T-helper 1 cell treated with Interleukin-12 subunit alpha and Interleukin-12 subunit beta and Interleukin-4 antibody, amounts not matched to agents 30 μg/mL and 1 μg/mL, for 36 hours (primary cell): ENCODE measurements at regions not wholly inside any gene's neighbourhood (a gene's known extent, or its start where the extent isn't known, plus 50 kb on each side); places are given as distances from the start of the nearest gene placed in this dataset.
"Not testable (repeated sequence)": the region's sequence is repeated elsewhere in the genome, so short reads cannot be mapped to it uniquely, and the experiment has no call there.

Experiments used
- H3K27ac Mint-ChIP-seq: one replicate; pipeline ENCODE4 v1.8.0; 2021; ENCODE audit warnings: mild to moderate bottlenecking, mixed read lengths
- H3K27me3 Mint-ChIP-seq: one replicate; pipeline ENCODE4 v1.8.0; 2021; ENCODE audit warnings: low read depth, mixed read lengths
- H3K36me3 Mint-ChIP-seq: one replicate; pipeline ENCODE4 v1.8.0; 2021; ENCODE audit warnings: low read depth, mixed read lengths
- H3K4me1 Mint-ChIP-seq: one replicate; pipeline ENCODE4 v1.8.0; 2021; ENCODE audit warnings: low read depth, mixed read lengths
- H3K4me3 Mint-ChIP-seq: one replicate; pipeline ENCODE4 v1.8.0; 2021; ENCODE audit warnings: mild to moderate bottlenecking, moderate library complexity, mixed read lengths
- H3K9me3 Mint-ChIP-seq: one replicate; pipeline ENCODE4 v1.8.0; 2021; ENCODE audit warnings: mixed read lengths

DNA sequence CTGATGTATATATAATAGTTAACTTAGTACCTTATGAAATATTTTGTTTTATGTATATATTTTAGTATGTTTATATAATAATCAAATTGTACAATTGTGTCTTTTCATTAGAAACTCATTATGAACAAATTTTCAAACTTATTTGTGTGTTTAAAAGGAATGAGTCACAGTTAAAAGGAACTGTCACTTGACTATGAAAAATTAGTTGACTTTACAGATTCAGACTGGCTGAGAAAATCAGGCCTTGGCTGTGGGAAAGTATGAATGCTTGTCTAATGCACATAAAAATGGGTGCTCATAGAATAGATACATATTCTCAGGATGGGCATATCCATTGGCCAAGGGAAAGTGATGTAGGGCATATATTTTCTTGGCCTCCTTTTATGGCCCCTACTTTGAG lies 576.8 kb downstream of the SATB2 start:
- no peak overlapping the region for H3K27ac Mint-ChIP-seq
- no peaks in the 10 kb centered on the region for H3K36me3 Mint-ChIP-seq
- H3K4me3 Mint-ChIP-seq, result no peak overlapping the region
- H3K4me1 Mint-ChIP-seq, result no peaks in the 10 kb centered on the region
- no peaks in the 10 kb centered on the region for H3K9me3 Mint-ChIP-seq
- no peaks in the 10 kb centered on the region for H3K27me3 Mint-ChIP-seq

GRCh38 chr2:198880421-198880820 lies 577.3 kb downstream of the SATB2 start:
- Mint-ChIP-seq H3K9me3 (no peaks in the 10 kb centered on the region), H3K4me3 (no peak overlapping the region), H3K4me1 (no peaks in the 10 kb centered on the region), H3K27ac (no peak overlapping the region), H3K27me3 (no peaks in the 10 kb centered on the region), H3K36me3 (no peaks in the 10 kb centered on the region)

- no peaks in the 10 kb centered on the region for H3K36me3 Mint-ChIP-seq
- no peaks in the 10 kb centered on the region for H3K4me1 Mint-ChIP-seq
- no peaks in the 10 kb centered on the region for H3K27me3 Mint-ChIP-seq
- H3K9me3 Mint-ChIP-seq, result no peaks in the 10 kb centered on the region
- H3K27ac Mint-ChIP-seq, result no peak overlapping the region
- H3K4me3 Mint-ChIP-seq, result no peak overlapping the region
These were observed 583.3 kb downstream of the SATB2 start for GRCh38 chr2:198874472-198874858.

DNA sequence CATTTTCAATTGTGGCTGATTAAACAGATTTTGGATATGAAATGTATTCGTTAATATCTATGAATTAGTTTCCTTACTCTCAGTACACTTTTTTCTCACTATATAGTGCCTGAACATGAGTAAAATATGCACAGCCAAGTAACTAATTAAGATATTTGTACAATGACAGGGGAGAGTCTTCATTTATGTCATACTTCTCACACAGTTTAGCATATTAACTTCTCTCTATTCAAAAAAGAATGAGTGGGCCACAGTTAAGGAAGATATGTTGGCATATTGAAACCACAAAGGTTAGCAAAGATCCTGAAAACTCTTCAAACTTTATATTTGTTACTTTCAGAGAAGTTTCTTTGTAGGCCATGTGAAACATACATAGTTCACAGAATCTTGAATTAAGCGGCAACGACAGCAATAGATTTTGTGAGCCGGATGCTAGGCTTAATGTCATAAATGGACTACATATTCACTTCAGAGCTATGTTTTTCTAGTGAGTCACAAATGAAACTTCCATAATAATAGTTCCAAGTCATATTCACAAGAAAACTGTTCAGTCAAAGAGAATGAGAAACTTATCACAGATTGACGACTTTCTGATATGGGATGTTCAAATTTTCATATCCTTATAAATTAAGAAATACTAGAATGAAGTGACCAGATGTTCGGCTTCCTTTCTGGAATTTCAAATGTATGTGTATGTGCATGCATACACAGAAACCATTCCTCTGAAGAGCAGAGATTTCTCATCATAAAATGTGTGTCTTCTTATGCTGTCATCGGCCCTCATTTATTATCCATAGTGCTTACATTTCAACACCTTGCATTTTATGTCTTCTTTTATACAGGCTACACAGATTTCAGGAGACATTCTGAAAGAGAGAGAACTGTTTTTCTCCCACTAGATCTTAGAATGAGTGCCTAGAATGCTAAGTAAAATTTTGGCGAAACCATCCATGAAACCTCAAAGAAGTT lies 584.0 kb downstream of the SATB2 start:
- Mint-ChIP-seq H3K27ac (no peak overlapping the region), H3K27me3 (no peaks in the 10 kb centered on the region), H3K4me1 (no peaks in the 10 kb centered on the region), H3K4me3 (no peak overlapping the region), H3K36me3 (no peaks in the 10 kb centered on the region), H3K9me3 (no peaks in the 10 kb centered on the region)

- Mint-ChIP-seq H3K27ac (no peak overlapping the region), H3K9me3 (peaks cover 10% of the 10 kb centered on the region)
These were observed 594.1 kb downstream of the SATB2 start for GRCh38 chr2:198863655-198864054.

DNA sequence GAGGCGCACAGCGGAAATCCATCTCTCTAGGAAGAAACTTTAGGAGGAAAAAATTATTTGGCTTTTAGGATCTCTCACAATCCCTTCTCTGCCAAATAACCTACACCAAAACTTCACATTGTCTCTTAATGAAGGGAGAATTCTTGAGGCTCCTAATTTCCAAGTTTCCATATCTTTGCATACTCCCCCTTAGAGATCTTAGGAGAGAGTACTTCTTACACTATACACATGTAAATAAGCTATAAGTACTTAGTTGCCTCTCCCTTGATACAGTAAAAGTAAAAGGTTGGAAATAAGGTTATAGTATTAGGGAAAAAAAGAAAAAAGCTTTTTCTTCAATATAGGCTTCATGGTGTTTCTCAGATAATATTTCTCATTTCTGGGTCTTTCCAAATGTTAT lies 596.7 kb downstream of the SATB2 start:
- Mint-ChIP-seq H3K36me3 (no peaks in the 10 kb centered on the region), H3K4me1 (no peaks in the 10 kb centered on the region), H3K9me3 (peaks cover 13% of the 10 kb centered on the region), H3K27me3 (no peaks in the 10 kb centered on the region), H3K4me3 (no peak overlapping the region), H3K27ac (no peak overlapping the region)

More at GRCh38 chr2:198863655-198864054, 594.1 kb downstream of the SATB2 start:
- Mint-ChIP-seq H3K36me3 (no peaks in the 10 kb centered on the region), H3K4me1 (no peaks in the 10 kb centered on the region), H3K27me3 (no peaks in the 10 kb centered on the region), H3K4me3 (no peak overlapping the region)

- Mint-ChIP-seq H3K27me3 (no peaks in the 10 kb centered on the region), H3K36me3 (no peaks in the 10 kb centered on the region), H3K4me1 (no peaks in the 10 kb centered on the region), H3K9me3 (peaks cover 13% of the 10 kb centered on the region), H3K27ac (no peak overlapping the region), H3K4me3 (no peak overlapping the region)
These were observed 600.5 kb downstream of the SATB2 start for GRCh38 chr2:198857246-198857645.

DNA sequence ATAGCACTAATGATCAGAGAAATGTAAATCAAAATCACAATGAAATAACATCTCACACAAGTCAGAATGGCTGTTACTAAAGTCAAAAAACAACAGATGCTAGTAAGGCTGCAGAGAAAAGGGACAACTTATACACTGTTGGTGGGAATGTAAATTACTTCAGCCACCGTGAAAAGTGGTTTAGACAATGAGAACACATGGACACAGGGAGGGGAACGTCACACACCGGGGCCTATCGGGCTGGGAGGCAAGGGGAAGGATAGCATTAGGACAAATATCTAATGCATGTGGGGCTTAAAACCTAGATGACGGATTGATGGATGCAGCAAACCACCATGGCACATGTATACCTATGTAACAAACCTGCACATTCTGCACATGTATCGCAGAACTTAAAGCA lies 602.0 kb downstream of the SATB2 start:
- not testable (repeated sequence) for H3K4me1 Mint-ChIP-seq, H3K4me3 Mint-ChIP-seq, H3K27ac Mint-ChIP-seq, H3K27me3 Mint-ChIP-seq, H3K36me3 Mint-ChIP-seq
- peaks cover 13% of the 10 kb centered on the region for H3K9me3 Mint-ChIP-seq

- H3K27ac Mint-ChIP-seq, result no peak overlapping the region
- H3K27me3 Mint-ChIP-seq, result no peaks in the 10 kb centered on the region
- H3K36me3 Mint-ChIP-seq, result no peaks in the 10 kb centered on the region
- H3K4me1 Mint-ChIP-seq, result no peaks in the 10 kb centered on the region
- peaks cover 3% of the 10 kb centered on the region for H3K9me3 Mint-ChIP-seq
- H3K4me3 Mint-ChIP-seq, result no peak overlapping the region
These were observed 605.5 kb downstream of the SATB2 start for GRCh38 chr2:198852248-198852647.

DNA sequence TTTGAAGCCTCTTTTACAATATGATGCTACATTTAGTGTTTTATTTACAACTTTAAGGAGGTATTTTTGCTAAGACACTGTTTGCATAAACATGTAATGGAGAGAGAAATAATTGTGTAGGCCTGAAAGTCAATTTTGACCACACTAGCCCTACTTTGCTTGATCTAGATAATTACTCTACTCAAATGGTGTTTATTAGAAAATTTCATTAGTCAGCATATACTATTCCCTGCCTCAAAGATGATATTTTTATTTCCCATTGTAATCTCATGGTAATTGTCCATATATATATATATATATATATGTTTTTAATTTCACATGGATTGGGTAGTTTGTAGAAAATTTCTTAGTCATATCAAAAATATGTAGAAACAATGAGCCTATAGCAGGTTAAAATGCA lies 632.2 kb downstream of the SATB2 start:
- Mint-ChIP-seq H3K27me3 (no peaks in the 10 kb centered on the region), H3K27ac (no peak overlapping the region), H3K36me3 (no peaks in the 10 kb centered on the region), H3K4me1 (no peaks in the 10 kb centered on the region), H3K9me3 (no peaks in the 10 kb centered on the region), H3K4me3 (no peak overlapping the region)

- no peaks in the 10 kb centered on the region for H3K27me3 Mint-ChIP-seq
- no peaks in the 10 kb centered on the region for H3K36me3 Mint-ChIP-seq
- no peaks in the 10 kb centered on the region for H3K9me3 Mint-ChIP-seq
- no peak overlapping the region for H3K4me3 Mint-ChIP-seq
- no peaks in the 10 kb centered on the region for H3K4me1 Mint-ChIP-seq
- H3K27ac Mint-ChIP-seq, result no peak overlapping the region
These were observed 640.2 kb downstream of the SATB2 start for GRCh38 chr2:198817536-198817935.

DNA sequence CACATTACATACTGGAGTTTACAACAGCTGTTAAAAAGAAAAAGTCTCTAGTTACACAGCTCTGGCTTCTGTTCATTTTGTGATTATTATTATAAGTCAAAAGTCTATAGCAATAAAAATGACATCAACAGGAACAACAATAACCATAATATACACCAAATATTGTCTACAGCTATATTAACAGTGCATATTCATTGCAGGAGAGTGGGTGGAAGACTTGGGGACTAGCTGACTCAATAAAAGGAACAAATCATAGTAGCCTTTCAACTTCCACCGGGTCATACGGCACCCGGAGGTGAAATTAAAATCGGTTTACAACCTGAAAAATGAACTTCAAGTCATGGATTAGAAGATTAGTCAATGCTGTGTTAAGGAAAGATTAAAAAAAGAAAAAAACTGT lies 642.1 kb downstream of the SATB2 start:
- Mint-ChIP-seq H3K9me3 (no peaks in the 10 kb centered on the region), H3K4me1 (no peaks in the 10 kb centered on the region)

DNA sequence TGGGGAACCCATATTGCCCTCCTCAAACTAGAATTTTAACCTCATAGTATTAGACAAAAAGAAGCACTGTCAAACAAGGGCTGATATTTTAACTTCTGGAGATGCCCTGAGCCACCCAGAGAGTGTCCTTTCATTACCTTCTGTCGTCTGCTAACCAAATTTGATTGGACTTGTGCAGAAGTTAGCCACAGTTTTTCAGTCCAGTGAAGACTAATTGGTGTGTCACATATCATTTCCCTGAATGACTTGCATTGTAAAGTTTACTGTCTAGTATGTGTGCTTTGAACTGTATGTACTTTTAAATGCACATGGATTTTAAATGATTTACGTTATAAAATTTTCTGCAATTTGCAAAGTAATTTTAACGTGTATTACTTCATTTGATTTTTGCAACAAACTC lies 646.5 kb downstream of the SATB2 start:
- Mint-ChIP-seq H3K27ac (no peak overlapping the region), H3K9me3 (no peaks in the 10 kb centered on the region), H3K4me3 (no peak overlapping the region), H3K36me3 (no peaks in the 10 kb centered on the region), H3K4me1 (no peaks in the 10 kb centered on the region), H3K27me3 (no peaks in the 10 kb centered on the region)

More for the DNA sequence above, 642.1 kb downstream of the SATB2 start:
- H3K4me3 Mint-ChIP-seq, result no peak overlapping the region
- H3K27ac Mint-ChIP-seq, result no peak overlapping the region
- no peaks in the 10 kb centered on the region for H3K27me3 Mint-ChIP-seq
- H3K36me3 Mint-ChIP-seq, result no peaks in the 10 kb centered on the region

GRCh38 chr2:198809976-198810375 lies 647.8 kb downstream of the SATB2 start:
- H3K4me1 Mint-ChIP-seq, result no peaks in the 10 kb centered on the region
- H3K27ac Mint-ChIP-seq, result no peak overlapping the region
- H3K9me3 Mint-ChIP-seq, result no peaks in the 10 kb centered on the region
- no peaks in the 10 kb centered on the region for H3K27me3 Mint-ChIP-seq
- no peaks in the 10 kb centered on the region for H3K36me3 Mint-ChIP-seq
- no peak overlapping the region for H3K4me3 Mint-ChIP-seq

DNA sequence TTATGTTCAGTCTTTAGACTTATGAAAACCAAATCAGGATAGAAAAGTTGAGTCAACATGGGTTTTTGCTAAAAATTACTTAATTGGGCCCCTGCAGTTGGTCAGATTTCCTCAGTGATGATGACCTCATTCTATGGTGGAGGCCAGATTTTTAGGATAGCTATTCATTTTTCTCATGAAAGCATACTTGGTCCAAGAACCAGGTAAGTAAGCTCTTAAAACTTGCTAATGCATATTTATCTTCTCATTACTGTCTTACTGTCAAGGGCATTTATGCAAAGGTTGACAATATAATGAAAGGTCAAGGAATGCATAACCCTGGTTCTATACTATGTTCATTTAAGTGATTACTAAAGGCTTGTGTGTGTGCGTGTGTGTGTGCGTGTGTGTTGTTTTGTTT lies 650.6 kb downstream of the SATB2 start:
- H3K27me3 Mint-ChIP-seq, result no peaks in the 10 kb centered on the region
- no peak overlapping the region for H3K4me3 Mint-ChIP-seq
- H3K4me1 Mint-ChIP-seq, result no peaks in the 10 kb centered on the region
- H3K9me3 Mint-ChIP-seq, result no peaks in the 10 kb centered on the region
- no peak overlapping the region for H3K27ac Mint-ChIP-seq
- H3K36me3 Mint-ChIP-seq, result no peaks in the 10 kb centered on the region
